NT2/D1 (cell line): ENCODE measurements at regions not wholly inside any gene's neighbourhood (a gene's known extent, or its start where the extent isn't known, plus 50 kb on each side); places are given as distances from the start of the nearest gene placed in this dataset.

Source experiments
- DNase-seq: peaks from one replicate; pipeline ENCODE4 v3.0.0-alpha.2; 2011; ENCODE audit warnings: low read depth, low spot score
- H3K27me3 ChIP-seq: 2 replicates; pipeline ENCODE4 v1.6.0; 2011; ENCODE audit warnings: mild to moderate bottlenecking; ENCODE audit not compliant: insufficient read length, insufficient read depth
- H3K36me3 ChIP-seq: 2 replicates; pipeline ENCODE4 v1.6.1; 2011; ENCODE audit warnings: mild to moderate bottlenecking, low read length, mixed read lengths; ENCODE audit not compliant: insufficient read depth, insufficient read length
- H3K4me1 ChIP-seq: 2 replicates; pipeline ENCODE4 v1.5.1; 2011; ENCODE audit not compliant: insufficient read depth, insufficient read length
- H3K4me3 ChIP-seq: 2 replicates; pipeline ENCODE4 v1.5.1; 2011; ENCODE audit warnings: low read depth; ENCODE audit not compliant: insufficient read length
- H3K9ac ChIP-seq: 2 replicates; pipeline ENCODE4 v1.6.0; 2011; ENCODE audit warnings: low read depth; ENCODE audit not compliant: insufficient read length
- H3K9me3 ChIP-seq: 2 replicates; pipeline ENCODE4 v1.5.1; 2011; ENCODE audit warnings: mild to moderate bottlenecking, low read length; ENCODE audit not compliant: insufficient read depth
- SUZ12 ChIP-seq: IDR thresholded peaks from 2 replicates; pipeline ENCODE4 v1.6.1; 2011; ENCODE audit not compliant: insufficient read length, insufficient read depth; ENCODE audit errors: extremely low read depth
- YY1 ChIP-seq: IDR thresholded peaks from 2 replicates; pipeline ENCODE4 v1.6.1; 2011; ENCODE audit not compliant: insufficient read length, insufficient read depth
- ZNF274 ChIP-seq: IDR thresholded peaks from 2 replicates; pipeline ENCODE4 v1.6.1; 2011; ENCODE audit warnings: mild to moderate bottlenecking, low read depth, low read length

- H3K9me3 ChIP-seq = no peaks in the 10 kb centered on the region
- H3K4me1 ChIP-seq = no peaks in the 10 kb centered on the region
- no peak for DNase-seq
- TF ChIP-seq SUZ12 = no peak
- H3K27me3 ChIP-seq = no peaks in the 10 kb centered on the region
- H3K36me3 ChIP-seq = no peaks in the 10 kb centered on the region
- H3K9ac ChIP-seq = no peak overlapping the region
- H3K4me3 ChIP-seq = no peak overlapping the region
Measured at GRCh38 chr13:106985481-106985880, 417.5 kb upstream of the ARGLU1 start.

- TF ChIP-seq SUZ12 (no peak), ZNF274 (no peak), YY1 (no peak)
- Histone ChIP-seq H3K36me3 (no peaks in the 10 kb centered on the region), H3K4me3 (no peak overlapping the region), H3K4me1 (no peaks in the 10 kb centered on the region), H3K9me3 (no peaks in the 10 kb centered on the region), H3K27me3 (no peaks in the 10 kb centered on the region), H3K9ac (no peak overlapping the region)
- DNase-seq = no peak
Measured at GRCh38 chr13:106981051-106981450, 413.1 kb upstream of the ARGLU1 start.

- Histone ChIP-seq H3K9ac (no peak overlapping the region), H3K4me3 (no peak overlapping the region), H3K9me3 (no peaks in the 10 kb centered on the region), H3K4me1 (no peaks in the 10 kb centered on the region), H3K36me3 (no peaks in the 10 kb centered on the region), H3K27me3 (no peaks in the 10 kb centered on the region)
- no peak for TF ChIP-seq SUZ12
- TF ChIP-seq YY1 = no peak
- TF ChIP-seq ZNF274 = no peak
- DNase-seq = no peak
Measured at GRCh38 chr13:106967391-106967790, 399.5 kb upstream of the ARGLU1 start.

- Histone ChIP-seq H3K4me3 (no peak overlapping the region), H3K9me3 (no peaks in the 10 kb centered on the region), H3K4me1 (no peaks in the 10 kb centered on the region), H3K36me3 (no peaks in the 10 kb centered on the region), H3K9ac (no peak overlapping the region), H3K27me3 (no peaks in the 10 kb centered on the region)
- TF ChIP-seq YY1 = no peak
- TF ChIP-seq SUZ12 = no peak
- no peak for TF ChIP-seq ZNF274
- no peak for DNase-seq
Measured at GRCh38 chr13:106963151-106963550, 395.2 kb upstream of the ARGLU1 start.

- Histone ChIP-seq H3K9me3 (no peaks in the 10 kb centered on the region), H3K4me1 (no peaks in the 10 kb centered on the region), H3K27me3 (no peaks in the 10 kb centered on the region), H3K36me3 (no peaks in the 10 kb centered on the region), H3K9ac (no peak overlapping the region), H3K4me3 (no peak overlapping the region)
- TF ChIP-seq SUZ12 (no peak), ZNF274 (no peak), YY1 (no peak)
- DNase-seq = no peak
Measured at GRCh38 chr13:106961651-106962050, 393.7 kb upstream of the ARGLU1 start.

- Histone ChIP-seq H3K27me3 (no peaks in the 10 kb centered on the region), H3K9me3 (no peaks in the 10 kb centered on the region), H3K36me3 (no peaks in the 10 kb centered on the region), H3K4me3 (no peak overlapping the region), H3K9ac (no peak overlapping the region), H3K4me1 (no peaks in the 10 kb centered on the region)
- DNase-seq = no peak
- TF ChIP-seq YY1 (no peak), ZNF274 (no peak), SUZ12 (no peak)
Measured at GRCh38 chr13:106961216-106961615, 393.3 kb upstream of the ARGLU1 start.

GRCh38 chr13:106958621-106959048 is 390.7 kb upstream of the ARGLU1 start:
- no peaks in the 10 kb centered on the region for H3K27me3 ChIP-seq
- no peak overlapping the region for H3K9ac ChIP-seq
- no peaks in the 10 kb centered on the region for H3K4me1 ChIP-seq
- no peaks in the 10 kb centered on the region for H3K9me3 ChIP-seq
- TF ChIP-seq ZNF274 (no peak), YY1 (no peak), SUZ12 (no peak)
- H3K4me3 ChIP-seq = no peak overlapping the region
- no peak for DNase-seq
- H3K36me3 ChIP-seq = no peaks in the 10 kb centered on the region

GRCh38 chr13:106942563-106942962 is 374.6 kb upstream of the ARGLU1 start:
- no peak overlapping the region for H3K9ac ChIP-seq

GRCh38 chr13:106941779-106942178 is 373.8 kb upstream of the ARGLU1 start:
- Histone ChIP-seq H3K9me3 (no peaks in the 10 kb centered on the region), H3K27me3 (no peaks in the 10 kb centered on the region), H3K4me3 (no peak overlapping the region), H3K4me1 (no peaks in the 10 kb centered on the region), H3K36me3 (no peaks in the 10 kb centered on the region), H3K9ac (no peak overlapping the region)
- no peak for DNase-seq
- TF ChIP-seq ZNF274 (no peak), SUZ12 (no peak), YY1 (no peak)

More at GRCh38 chr13:106942563-106942962, 374.6 kb upstream of the ARGLU1 start:
- H3K4me1 ChIP-seq = no peaks in the 10 kb centered on the region
- TF ChIP-seq SUZ12 (no peak), YY1 (no peak), ZNF274 (no peak)
- no peaks in the 10 kb centered on the region for H3K36me3 ChIP-seq
- no peaks in the 10 kb centered on the region for H3K27me3 ChIP-seq
- H3K9me3 ChIP-seq = no peaks in the 10 kb centered on the region
- DNase-seq = no peak
- no peak overlapping the region for H3K4me3 ChIP-seq
